GM12873 (cell line): ENCODE measurements at regions not wholly inside any gene's neighbourhood (a gene's known extent, or its start where the extent isn't known, plus 50 kb on each side); places are given as distances from the start of the nearest gene placed in this dataset.

Experiments
- TF ChIP-seq, protein P1 (sequence below): IDR thresholded peaks from 2 replicates; pipeline ENCODE4 v1.5.1; 2012; ENCODE audit warnings: low read depth, mild to moderate bottlenecking, moderate library complexity, low read length, control low read depth; ENCODE audit not compliant: insufficient read depth; ENCODE audit errors: missing control alignments

DNA sequence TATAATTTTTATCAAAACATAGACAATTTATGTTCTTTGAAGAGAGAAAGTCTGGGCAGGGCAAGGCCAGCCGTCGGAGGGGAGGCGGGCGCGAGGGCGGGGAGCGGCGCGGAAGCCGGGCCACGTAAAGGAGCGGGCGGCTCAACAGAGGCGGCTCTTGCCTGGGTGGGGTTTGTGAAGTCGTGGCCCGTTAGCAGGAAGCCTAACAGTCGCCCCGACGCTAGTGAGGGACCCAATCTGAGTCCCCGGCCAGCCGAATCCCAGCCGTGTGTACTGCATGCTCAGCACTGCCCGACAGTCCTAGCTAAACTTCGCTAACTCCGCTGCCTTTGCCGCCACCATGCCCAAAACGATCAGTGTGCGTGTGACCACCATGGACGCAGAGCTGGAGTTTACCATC, 1129.2 kb downstream of the CDH9 start:
- TF ChIP-seq, protein P1, sequence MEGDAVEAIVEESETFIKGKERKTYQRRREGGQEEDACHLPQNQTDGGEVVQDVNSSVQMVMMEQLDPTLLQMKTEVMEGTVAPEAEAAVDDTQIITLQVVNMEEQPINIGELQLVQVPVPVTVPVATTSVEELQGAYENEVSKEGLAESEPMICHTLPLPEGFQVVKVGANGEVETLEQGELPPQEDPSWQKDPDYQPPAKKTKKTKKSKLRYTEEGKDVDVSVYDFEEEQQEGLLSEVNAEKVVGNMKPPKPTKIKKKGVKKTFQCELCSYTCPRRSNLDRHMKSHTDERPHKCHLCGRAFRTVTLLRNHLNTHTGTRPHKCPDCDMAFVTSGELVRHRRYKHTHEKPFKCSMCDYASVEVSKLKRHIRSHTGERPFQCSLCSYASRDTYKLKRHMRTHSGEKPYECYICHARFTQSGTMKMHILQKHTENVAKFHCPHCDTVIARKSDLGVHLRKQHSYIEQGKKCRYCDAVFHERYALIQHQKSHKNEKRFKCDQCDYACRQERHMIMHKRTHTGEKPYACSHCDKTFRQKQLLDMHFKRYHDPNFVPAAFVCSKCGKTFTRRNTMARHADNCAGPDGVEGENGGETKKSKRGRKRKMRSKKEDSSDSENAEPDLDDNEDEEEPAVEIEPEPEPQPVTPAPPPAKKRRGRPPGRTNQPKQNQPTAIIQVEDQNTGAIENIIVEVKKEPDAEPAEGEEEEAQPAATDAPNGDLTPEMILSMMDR, result no peak

DNA sequence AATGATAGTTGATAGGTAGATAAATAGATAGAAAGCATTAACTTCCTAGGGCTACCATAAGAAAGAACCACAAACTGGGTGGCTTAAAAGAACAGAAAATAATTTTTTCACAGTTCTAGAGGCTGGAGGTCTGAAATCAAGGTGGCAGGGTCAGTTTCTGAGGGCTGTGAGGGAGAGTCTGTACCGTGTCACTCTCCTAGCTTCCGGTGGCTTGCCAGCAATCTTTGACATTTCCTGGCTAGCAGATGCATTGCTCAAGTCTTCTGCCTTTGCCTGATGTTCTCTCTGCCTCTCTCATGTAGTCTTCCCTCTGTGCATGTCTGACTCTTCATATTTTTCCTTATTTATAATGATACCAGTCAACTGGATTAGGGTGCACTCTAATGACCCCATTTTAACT, 1132.7 kb downstream of the CDH9 start:
- TF ChIP-seq, protein P1, result no peak

DNA sequence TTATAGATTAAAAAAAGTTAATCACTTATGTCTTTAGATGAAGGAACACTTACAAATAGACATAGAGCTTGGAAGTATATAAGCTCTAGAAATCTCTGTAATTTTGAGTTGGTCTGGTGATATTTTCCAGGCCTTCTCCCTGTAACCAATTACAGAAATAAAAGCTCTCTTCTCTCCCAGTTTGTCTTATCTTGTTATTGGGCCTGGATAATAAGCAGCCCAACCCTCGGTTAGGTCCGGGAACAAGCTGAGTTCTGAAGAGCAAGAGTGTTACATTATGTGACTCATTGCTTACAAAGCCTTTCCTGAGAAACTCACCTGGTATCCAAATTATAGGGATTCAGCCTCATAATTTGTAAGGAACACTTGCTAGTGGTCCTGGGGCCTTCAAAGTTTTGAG, 1146.2 kb downstream of the CDH9 start:
- TF ChIP-seq, protein P1, result no peak

DNA sequence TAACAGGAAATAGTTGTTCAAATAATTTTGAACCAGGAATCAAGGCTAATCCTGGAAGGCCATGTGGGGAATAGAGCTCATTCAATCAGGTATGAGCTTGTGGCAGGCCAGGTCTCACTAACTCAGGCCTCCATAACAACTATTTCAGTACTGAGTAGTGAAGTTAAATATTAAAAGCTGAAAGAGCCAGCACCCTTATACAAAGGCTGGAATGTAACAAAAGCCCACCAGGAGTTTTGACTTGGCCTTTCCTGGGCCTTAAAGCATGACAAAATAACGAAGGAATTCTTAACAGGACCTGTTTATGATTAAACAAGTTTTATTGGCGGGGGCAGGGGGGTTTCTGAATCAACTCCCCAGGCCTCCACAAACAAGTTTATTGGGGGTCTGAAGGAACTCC, 1146.7 kb downstream of the CDH9 start:
- TF ChIP-seq, protein P1, result no peak

DNA sequence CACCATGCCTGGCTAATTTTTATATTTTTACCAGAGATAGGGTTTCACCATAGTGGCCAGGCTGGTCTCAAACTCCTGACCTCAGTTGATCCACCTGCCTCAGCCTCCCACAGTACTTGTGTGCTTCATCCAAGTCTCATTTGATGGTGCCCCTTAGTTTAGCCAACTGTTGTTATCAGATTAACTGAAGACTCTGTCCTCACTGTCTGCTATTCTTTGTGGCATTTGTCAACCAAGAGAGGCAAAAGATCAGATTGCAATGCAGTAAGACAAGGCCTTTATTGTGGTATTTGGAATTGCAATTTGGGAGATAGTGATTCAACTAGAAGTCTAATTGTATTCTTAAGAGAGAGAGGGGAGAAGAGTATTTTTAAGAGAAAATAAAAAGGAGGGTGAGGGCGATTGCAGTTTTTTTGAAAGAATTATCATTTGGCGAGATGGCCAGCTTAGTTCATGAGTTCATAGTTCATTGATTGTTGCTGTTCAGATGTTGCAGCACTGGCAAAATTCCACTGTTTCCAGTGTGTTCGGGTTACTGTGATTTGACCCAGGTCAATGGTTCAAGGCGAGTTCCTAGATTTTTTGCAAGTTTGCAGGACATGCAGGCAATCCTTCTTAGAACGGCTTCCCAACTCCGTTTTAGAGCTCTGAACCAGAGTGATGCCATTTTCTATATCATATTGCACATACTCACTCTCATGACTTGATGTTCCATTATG, 1156.9 kb downstream of the CDH9 start:
- TF ChIP-seq, protein P1, result no peak

DNA sequence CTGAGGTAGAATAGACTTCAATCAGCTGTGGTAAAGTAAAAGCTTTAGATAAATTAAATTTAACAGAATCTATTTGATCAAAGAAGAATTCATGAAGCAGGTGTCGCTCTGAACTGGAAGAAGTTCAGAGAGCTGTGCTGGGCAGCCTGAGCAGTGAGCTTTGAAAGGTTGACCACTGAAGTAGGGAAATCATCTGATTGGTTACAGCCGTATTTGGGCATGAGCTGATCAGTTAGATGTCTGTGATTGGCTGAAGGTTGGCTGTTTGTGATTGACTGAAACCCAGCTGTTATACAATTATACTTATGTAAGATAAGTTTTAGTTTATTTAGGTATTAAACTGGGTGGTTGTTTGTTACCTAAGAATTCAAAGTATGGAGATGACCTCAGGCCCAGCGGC, 1174.6 kb downstream of the CDH9 start:
- TF ChIP-seq, protein P1, result no peak

DNA sequence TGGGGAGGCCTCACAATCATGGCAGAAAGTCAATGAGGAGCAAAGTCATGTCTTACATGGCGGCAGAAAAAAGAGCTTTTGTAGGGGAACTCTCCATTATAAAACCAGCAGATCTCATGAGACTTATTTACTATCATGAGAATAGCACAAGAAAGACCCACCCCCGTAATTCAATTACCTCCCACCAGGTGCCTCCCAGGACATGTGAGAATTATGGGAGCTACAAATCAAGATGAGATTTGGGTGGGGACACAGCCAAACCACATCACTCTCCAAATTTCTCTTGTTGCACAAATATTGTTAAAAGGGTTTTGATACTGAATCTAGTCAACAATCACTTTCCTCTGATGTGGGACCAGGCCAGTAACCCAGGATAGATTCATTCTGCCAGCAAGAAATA, 1176.1 kb downstream of the CDH9 start:
- TF ChIP-seq, protein P1, result no peak
